Liver (tissue), 8 donors: ENCODE measurements at regions not wholly inside any gene's neighbourhood (a gene's known extent, or its start where the extent isn't known, plus 50 kb on each side); places are given as distances from the start of the nearest gene placed in this dataset.

Experiments used
- DNase-seq: peaks from one replicate; pipeline ENCODE4 v3.0.0-alpha.2; 2017; ENCODE audit warnings: low spot score
- H3K27ac ChIP-seq, 2 donors: one replicate each; pipeline ENCODE4 v1.7.0; 2013; ENCODE audit warnings: inconsistent platforms in 2 of 2, low read length in 2 of 2, control low read depth in 1 of 2, low read depth in 1 of 2, mild to moderate bottlenecking in 1 of 2
- H3K27me3 ChIP-seq, 4 donors: one replicate each; pipeline versions ENCODE4 v1.6.1 to v1.7.0; 2013; ENCODE audit warnings: low read length in 3 of 4, inconsistent platforms in 1 of 4, mild to moderate bottlenecking in 1 of 4, moderate library complexity in 1 of 4; ENCODE audit not compliant: control insufficient read depth in 4 of 4, insufficient read depth in 4 of 4
- H3K36me3 ChIP-seq, 4 donors: one replicate each; pipeline versions ENCODE4 v1.6.1 to v1.7.0; 2013; ENCODE audit warnings: low read length in 3 of 4, mild to moderate bottlenecking in 3 of 4, low read depth in 1 of 4, moderate library complexity in 1 of 4; ENCODE audit not compliant: control insufficient read depth in 4 of 4, insufficient read depth in 3 of 4
- H3K4me1 ChIP-seq, 4 donors: one replicate each; pipeline versions ENCODE4 v1.6.1 to v1.7.0; 2013; ENCODE audit warnings: low read length in 3 of 4, mild to moderate bottlenecking in 3 of 4, moderate library complexity in 1 of 4; ENCODE audit not compliant: control insufficient read depth in 4 of 4, insufficient read depth in 4 of 4
- H3K4me3 ChIP-seq, 3 donors: one replicate each; pipeline versions ENCODE4 v1.6.1 to v1.7.0; 2013; ENCODE audit warnings: low read length in 3 of 3, control low read depth in 1 of 3, low read depth in 1 of 3, mild to moderate bottlenecking in 1 of 3
- H3K9ac ChIP-seq, 2 donors: one replicate each; pipeline ENCODE4 v1.7.0; 2013; ENCODE audit warnings: low read length in 2 of 2, mild to moderate bottlenecking in 2 of 2, moderate library complexity in 2 of 2, control low read depth in 1 of 2, low read depth in 1 of 2
- H3K9me3 ChIP-seq, 4 donors: one replicate each; pipeline versions ENCODE4 v1.6.1 to v1.7.0; 2013; ENCODE audit warnings: low read length in 3 of 4; ENCODE audit not compliant: control insufficient read depth in 4 of 4
- ATF3 ChIP-seq: IDR thresholded peaks from 2 replicates; pipeline ENCODE4 v1.6.1; 2016; ENCODE audit warnings: antibody characterized with exemption
- EGR1 ChIP-seq, 2 donors: IDR thresholded peaks; 2 replicates each; pipeline ENCODE4 v1.6.1; 2016 to 2018; ENCODE audit warnings: antibody characterized with exemption in 2 of 2, low read depth in 2 of 2
- FOXA1 ChIP-seq: IDR thresholded peaks from 2 replicates; pipeline ENCODE4 v1.6.1; 2016; ENCODE audit warnings: antibody characterized with exemption
- FOXA2 ChIP-seq: IDR thresholded peaks from 2 replicates; pipeline ENCODE4 v1.6.1; 2016; ENCODE audit warnings: antibody characterized with exemption
- GABPA ChIP-seq, 2 donors: IDR thresholded peaks in 1 of 2; conservative IDR thresholded peaks in 1 of 2; 2 replicates each; pipeline ENCODE4 v1.6.1; 2016; ENCODE audit warnings: antibody characterized with exemption in 2 of 2, mild to moderate bottlenecking in 1 of 2, moderate library complexity in 1 of 2
- JUND ChIP-seq, 2 donors: IDR thresholded peaks; 2 replicates each; pipeline ENCODE4 v1.6.1; 2016; ENCODE audit warnings: antibody characterized with exemption in 2 of 2
- MAX ChIP-seq: IDR thresholded peaks from 2 replicates; pipeline ENCODE4 v1.6.1; 2016; ENCODE audit warnings: antibody characterized with exemption
- NR2F2 ChIP-seq: IDR thresholded peaks from 2 replicates; pipeline ENCODE4 v1.6.1; 2016; ENCODE audit warnings: antibody characterized with exemption
- RAD21 ChIP-seq, 2 donors: IDR thresholded peaks; 2 replicates each; pipeline ENCODE4 v1.6.1; 2016; ENCODE audit warnings: antibody characterized with exemption in 2 of 2, mild to moderate bottlenecking in 2 of 2
- REST ChIP-seq: IDR thresholded peaks from 2 replicates; pipeline ENCODE4 v1.6.1; 2016; ENCODE audit warnings: antibody characterized with exemption, mild to moderate bottlenecking
- RXRA ChIP-seq, 2 donors: IDR thresholded peaks; 2 replicates each; pipeline ENCODE4 v1.6.1; 2017 to 2018; ENCODE audit warnings: antibody characterized with exemption in 2 of 2, mild to moderate bottlenecking in 1 of 2
- SP1 ChIP-seq: IDR thresholded peaks from 2 replicates; pipeline ENCODE4 v1.6.1; 2018; ENCODE audit warnings: antibody characterized with exemption, mild to moderate bottlenecking
- TAF1 ChIP-seq: conservative IDR thresholded peaks from 2 replicates; pipeline ENCODE4 v1.6.1; 2016; ENCODE audit warnings: antibody characterized with exemption, mild to moderate bottlenecking
- YY1 ChIP-seq: IDR thresholded peaks from 2 replicates; pipeline ENCODE4 v1.6.1; 2016; ENCODE audit warnings: antibody characterized with exemption, mild to moderate bottlenecking
- WGBS: extraction: QIAGEN DNeasy Blood & Tissue Kit; methylation state at CpG from one replicate; pipeline ENCODE4 v1.1.7; 2013; 5-methylcytosine and 5-hydroxymethylcytosine counted together
- TF ChIP-seq, protein P1 (sequence below): fragments of 150-350 bp; IDR thresholded peaks from 2 replicates; pipeline ENCODE4 v1.5.1; 2017; ENCODE audit warnings: improper control_type of control experiment, low read depth, low read length; ENCODE audit not compliant: missing input control
- TF ChIP-seq, protein P2 (sequence below): IDR thresholded peaks from 2 replicates; pipeline ENCODE4 v1.6.1; 2016; ENCODE audit warnings: antibody characterized with exemption
- donor health status: healthy.
- donor health status: healthy.
- donor health status: healthy.
- donor health status: healthy.
- donor health status: healthy.

DNA sequence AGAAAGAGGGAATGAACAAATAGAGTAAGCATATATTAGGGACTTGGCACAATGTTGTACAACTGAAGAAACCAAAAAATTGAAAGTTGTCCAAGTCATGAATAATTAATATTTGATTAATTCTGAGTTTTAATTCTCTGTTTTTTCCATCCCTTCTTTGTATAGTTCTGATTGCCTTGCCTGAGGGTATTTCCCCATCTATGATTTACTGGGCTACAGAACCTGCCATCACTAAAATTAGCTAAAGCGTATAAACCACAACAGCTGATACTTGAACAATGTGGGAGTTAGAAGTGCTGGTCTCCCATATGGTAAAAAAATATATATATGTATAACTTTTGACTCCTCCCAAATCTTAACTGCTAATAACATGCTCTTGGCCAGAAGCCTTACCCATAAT is 1253.5 kb upstream of the CDH6 start:
- Histone ChIP-seq H3K9ac (no peak overlapping the region), H3K27me3 (no peaks in the 10 kb centered on the region), H3K4me3 (no peak overlapping the region), H3K4me1 (no peaks in the 10 kb centered on the region), H3K9me3 (no peaks in the 10 kb centered on the region), H3K36me3 (no peaks in the 10 kb centered on the region), H3K27ac (no peak overlapping the region)
- DNase-seq, result no peak
- TF ChIP-seq JUND (IDR thresholded peaks at IDR 0.05) (no peak), MAX (no peak), EGR1 (IDR thresholded peaks at IDR 0.05; ENCODE audit: low read depth in 2 of 2) (no peak), SP1 (no peak), GABPA (IDR thresholded peaks at IDR 0.05 in 1 of 2, conservative IDR thresholded peaks at IDR 0.05 in 1 of 2) (no peak), RAD21 (IDR thresholded peaks at IDR 0.05) (no peak), TAF1 (no peak), NR2F2 (no peak), YY1 (no peak), RXRA (IDR thresholded peaks at IDR 0.05) (no peak), ATF3 (no peak), FOXA2 (no peak), FOXA1 (no peak), REST (no peak)
- TF ChIP-seq, protein P1, sequence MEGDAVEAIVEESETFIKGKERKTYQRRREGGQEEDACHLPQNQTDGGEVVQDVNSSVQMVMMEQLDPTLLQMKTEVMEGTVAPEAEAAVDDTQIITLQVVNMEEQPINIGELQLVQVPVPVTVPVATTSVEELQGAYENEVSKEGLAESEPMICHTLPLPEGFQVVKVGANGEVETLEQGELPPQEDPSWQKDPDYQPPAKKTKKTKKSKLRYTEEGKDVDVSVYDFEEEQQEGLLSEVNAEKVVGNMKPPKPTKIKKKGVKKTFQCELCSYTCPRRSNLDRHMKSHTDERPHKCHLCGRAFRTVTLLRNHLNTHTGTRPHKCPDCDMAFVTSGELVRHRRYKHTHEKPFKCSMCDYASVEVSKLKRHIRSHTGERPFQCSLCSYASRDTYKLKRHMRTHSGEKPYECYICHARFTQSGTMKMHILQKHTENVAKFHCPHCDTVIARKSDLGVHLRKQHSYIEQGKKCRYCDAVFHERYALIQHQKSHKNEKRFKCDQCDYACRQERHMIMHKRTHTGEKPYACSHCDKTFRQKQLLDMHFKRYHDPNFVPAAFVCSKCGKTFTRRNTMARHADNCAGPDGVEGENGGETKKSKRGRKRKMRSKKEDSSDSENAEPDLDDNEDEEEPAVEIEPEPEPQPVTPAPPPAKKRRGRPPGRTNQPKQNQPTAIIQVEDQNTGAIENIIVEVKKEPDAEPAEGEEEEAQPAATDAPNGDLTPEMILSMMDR, result no peak
- TF ChIP-seq, protein P2, sequence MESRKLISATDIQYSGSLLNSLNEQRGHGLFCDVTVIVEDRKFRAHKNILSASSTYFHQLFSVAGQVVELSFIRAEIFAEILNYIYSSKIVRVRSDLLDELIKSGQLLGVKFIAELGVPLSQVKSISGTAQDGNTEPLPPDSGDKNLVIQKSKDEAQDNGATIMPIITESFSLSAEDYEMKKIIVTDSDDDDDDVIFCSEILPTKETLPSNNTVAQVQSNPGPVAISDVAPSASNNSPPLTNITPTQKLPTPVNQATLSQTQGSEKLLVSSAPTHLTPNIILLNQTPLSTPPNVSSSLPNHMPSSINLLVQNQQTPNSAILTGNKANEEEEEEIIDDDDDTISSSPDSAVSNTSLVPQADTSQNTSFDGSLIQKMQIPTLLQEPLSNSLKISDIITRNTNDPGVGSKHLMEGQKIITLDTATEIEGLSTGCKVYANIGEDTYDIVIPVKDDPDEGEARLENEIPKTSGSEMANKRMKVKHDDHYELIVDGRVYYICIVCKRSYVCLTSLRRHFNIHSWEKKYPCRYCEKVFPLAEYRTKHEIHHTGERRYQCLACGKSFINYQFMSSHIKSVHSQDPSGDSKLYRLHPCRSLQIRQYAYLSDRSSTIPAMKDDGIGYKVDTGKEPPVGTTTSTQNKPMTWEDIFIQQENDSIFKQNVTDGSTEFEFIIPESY, result no peak
- WGBS, result 87% methylated on average over 1 of the region's 1 CpG

DNA sequence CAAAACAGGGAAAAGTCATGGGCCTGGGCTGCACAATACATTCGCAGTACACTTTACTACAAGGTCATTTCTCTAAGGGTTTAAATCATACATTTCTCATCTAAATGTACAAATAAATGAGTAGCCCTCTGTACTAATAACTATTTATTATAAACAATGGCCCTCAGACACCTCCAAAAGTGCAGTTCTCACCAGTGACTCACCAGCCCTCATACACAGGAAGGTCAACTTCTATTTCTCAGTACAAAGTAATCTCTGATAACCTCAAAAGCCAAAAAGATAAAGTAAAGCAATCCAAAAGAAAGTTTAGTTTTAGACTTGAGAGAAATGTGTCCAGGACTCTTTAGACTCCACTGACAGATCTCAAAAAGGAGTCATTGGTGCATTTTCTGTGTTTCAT is 1258.1 kb upstream of the CDH6 start:
- H3K9ac ChIP-seq, result no peak overlapping the region
- H3K9me3 ChIP-seq, result no peaks in the 10 kb centered on the region
- no peak for DNase-seq
- WGBS, result 87% methylated on average over 1 of the region's 1 CpG
- H3K27ac ChIP-seq, result no peak overlapping the region
- H3K36me3 ChIP-seq, result no peaks in the 10 kb centered on the region
- H3K4me3 ChIP-seq, result no peak overlapping the region
- H3K27me3 ChIP-seq, result no peaks in the 10 kb centered on the region
- H3K4me1 ChIP-seq, result no peaks in the 10 kb centered on the region
- TF ChIP-seq, protein P2, result no peak
- TF ChIP-seq FOXA1, result no peak
- TF ChIP-seq JUND (IDR thresholded peaks at IDR 0.05), result no peak
- no peak for TF ChIP-seq YY1
- TF ChIP-seq, protein P1, result no peak
- no peak for TF ChIP-seq FOXA2
- no peak for TF ChIP-seq ATF3
- TF ChIP-seq RXRA (IDR thresholded peaks at IDR 0.05), result no peak
